CD4-positive, alpha-beta T cell treated with Interleukin-15 for 4 hours (primary cell): ENCODE measurements at regions not wholly inside any gene's neighbourhood (a gene's known extent, or its start where the extent isn't known, plus 50 kb on each side); places are given as distances from the start of the nearest gene placed in this dataset.
"Not testable (repeated sequence)": the region's sequence is repeated elsewhere in the genome, so short reads cannot be mapped to it uniquely, and the experiment has no call there.

Experiments
- DNase-seq: peaks from one replicate; pipeline ENCODE4 v3.0.0-alpha.2; 2020; ENCODE audit warnings: low spot score

- not testable (repeated sequence) for DNase-seq
Observed at GRCh38 chr10:109809954-109810353, 113.4 kb downstream of the XPNPEP1 start.

- not testable (repeated sequence) for DNase-seq
Observed at GRCh38 chr10:109801191-109801590, 122.1 kb downstream of the XPNPEP1 start.

GRCh38 chr10:109790647-109791046 lies 132.7 kb downstream of the XPNPEP1 start:
- no peak for DNase-seq

GRCh38 chr10:109784236-109784635 lies 139.1 kb downstream of the XPNPEP1 start:
- DNase-seq: no peak

DNA sequence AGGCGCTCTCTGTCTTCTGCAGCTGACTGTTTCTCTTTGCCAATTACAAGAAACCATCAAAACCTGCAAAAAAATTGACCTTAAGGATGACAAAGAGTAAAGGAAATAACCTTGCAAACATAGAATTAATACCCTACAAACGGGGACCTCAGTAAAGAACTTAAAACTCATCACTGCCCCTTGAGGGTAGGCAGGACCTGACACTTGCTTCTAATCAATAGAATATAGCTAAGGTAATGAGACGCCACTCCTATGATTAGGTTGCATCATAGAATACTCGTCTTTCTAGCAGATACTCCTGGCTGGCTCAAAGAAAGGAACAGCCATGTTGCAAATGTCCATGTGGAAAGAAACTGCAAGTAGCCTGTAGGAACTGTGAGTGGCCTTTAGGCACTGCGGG lies 140.0 kb downstream of the XPNPEP1 start:
- DNase-seq: no peak

DNA sequence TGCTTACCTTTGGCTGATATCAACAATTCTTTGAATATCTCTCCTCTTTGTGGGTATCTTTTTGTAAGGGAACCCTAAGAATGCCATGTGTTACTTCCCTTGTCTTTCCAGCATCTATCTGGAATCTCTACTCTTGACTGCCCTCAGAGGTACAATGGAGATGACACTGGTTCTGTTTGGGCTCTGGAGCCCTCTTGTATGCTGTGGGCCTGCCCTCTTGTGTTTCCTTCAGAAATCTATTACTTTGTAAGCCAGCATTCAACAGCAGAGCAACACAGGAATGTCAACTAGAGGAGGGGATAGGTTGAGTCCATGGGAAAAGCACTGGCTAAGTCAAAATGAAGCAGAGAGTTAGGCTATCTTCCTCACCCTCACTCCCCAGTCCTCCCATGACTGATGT lies 142.3 kb downstream of the XPNPEP1 start:
- DNase-seq: no peak

GRCh38 chr10:109778993-109779392 lies 144.3 kb downstream of the XPNPEP1 start:
- DNase-seq: no peak

DNA sequence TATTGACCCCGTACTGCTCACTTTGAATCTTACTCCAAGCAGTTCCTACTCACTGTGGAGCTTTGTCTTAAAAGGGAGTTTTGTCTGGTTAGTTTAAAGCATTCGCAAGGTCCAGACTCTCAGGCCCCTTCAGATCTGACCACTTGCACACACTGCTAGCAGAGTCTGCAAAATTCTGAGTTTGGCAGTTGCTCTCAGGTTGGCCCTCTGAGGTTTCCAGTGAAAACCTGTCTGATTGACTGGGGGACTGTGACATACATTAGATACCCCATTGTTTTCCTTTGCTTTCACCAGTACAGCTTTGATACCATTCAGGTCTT lies 149.2 kb downstream of the XPNPEP1 start:
- DNase-seq: no peak

DNA sequence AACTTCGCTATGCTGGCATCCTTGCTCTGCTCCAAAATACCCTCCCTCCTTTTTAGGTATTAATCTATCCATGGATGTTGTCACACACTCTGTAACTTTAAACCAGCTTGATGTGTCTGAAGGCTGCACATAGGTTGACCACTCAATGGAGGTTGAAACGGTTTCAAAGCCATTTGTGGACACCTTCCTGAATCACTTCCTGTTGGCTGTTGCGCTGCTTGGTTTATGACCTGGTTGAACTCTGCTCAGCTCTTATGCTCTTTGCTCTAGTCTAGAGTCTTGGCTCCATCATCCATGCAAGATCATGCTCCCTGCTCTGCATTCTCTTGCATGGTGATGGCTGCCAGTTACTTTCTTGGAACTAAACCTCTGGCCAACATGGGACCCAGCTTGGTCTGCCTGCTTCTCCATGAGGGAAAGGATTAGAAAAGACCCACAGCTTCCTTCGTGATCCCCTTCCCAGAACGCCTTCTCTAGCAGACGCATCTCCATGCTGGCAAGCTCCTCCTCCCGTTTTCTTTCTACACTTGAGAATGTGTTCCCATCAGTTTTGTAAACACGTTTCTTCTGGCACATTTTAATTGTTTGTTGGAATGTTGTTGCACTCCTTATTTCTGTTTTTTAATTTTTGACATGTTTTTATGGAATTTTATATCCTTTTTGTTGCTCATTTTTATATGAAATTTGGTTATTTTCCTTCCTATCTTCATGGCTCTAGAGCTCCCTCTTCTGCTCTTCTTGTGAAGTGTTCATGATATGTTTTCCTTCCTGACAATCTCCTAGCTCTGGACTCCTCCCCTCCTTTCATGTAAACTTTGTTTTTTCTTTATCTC lies 149.8 kb downstream of the XPNPEP1 start:
- no peak for DNase-seq

DNA sequence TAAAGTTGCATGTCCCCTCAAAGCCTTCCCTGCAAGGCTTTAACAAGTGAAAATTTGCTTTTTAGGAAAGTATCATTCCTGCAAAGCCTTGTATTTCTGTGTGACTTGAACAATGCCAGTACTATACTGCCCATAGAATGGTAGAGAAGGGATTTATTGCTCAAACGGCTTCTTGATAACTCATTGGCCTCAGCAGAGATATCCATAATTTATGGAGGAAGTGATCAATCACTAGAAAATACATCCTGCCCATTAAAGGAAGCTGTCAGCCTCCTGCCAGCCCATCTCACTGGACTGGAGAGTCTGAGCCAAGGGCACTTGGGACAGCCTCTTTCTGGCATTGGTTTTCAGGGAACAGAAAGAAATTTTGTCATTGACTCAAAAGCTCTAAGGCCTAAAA lies 152.6 kb downstream of the XPNPEP1 start:
- DNase-seq: no peak

DNA sequence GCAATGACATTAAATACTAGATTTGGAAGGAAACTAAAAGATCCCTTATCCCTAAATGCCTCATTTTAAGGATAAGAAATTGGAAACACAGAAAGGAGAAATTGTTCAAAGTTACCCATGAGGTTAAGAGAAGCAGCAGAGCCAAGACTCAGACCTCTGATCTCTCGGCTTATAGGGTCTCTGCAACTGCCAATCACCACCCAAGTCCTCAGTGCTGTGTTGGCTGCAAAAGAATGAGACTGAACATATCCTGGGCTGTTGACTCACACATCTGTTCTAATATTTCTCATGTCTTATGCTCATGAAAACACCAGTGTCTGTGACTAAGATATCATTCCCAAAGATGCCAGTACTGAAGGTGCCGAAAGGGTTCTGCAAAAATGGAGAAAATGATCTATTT lies 153.3 kb downstream of the XPNPEP1 start:
- DNase-seq: no peak

GRCh38 chr10:109765838-109766237 lies 157.5 kb downstream of the XPNPEP1 start:
- no peak for DNase-seq

DNA sequence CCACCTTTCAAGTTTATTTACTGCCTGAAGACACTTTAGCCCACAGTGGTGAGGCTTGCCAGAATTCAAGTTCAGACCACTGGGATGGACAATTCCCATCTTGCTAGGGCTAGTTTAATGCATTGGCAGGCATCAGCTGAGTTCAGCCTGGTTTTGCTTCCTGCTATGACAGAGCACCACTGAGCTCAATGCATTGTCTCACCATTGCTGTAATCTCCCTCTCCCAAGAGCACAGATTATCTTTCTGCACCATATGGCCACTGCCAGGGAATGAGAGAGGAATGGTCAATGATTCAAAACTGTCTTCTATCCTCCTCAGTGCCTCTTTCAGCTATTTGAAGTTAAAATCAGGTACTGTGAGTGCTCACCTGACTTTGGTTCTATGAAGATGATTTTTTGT lies 160.8 kb downstream of the XPNPEP1 start:
- DNase-seq: no peak

GRCh38 chr10:109757670-109758069 lies 165.6 kb downstream of the XPNPEP1 start:
- not testable (repeated sequence) for DNase-seq

DNA sequence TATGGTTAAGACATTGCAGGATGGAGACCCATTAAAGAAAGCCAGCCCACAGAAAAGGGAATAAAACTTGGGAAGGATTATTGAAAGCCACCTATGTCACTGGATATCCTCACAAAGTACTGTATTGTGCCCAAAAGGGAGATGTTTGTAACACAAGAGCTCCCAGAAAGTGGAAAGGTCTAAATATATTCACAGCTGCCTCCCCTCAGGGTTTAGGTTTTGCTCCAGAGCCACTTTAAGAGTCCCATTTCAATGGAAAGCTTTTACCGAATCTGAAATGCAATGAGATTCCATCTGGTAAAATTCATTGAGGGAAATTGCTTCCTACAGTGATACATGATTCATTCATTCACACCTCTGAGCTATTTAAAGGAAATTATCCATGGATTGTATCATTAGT lies 176.4 kb downstream of the XPNPEP1 start:
- DNase-seq: no peak

GRCh38 chr10:109744020-109744419 lies 179.3 kb downstream of the XPNPEP1 start:
- no peak for DNase-seq

- no peak for DNase-seq
Observed at GRCh38 chr10:109743574-109743973, 179.7 kb downstream of the XPNPEP1 start.

GRCh38 chr10:109743146-109743545 lies 180.2 kb downstream of the XPNPEP1 start:
- no peak for DNase-seq

DNA sequence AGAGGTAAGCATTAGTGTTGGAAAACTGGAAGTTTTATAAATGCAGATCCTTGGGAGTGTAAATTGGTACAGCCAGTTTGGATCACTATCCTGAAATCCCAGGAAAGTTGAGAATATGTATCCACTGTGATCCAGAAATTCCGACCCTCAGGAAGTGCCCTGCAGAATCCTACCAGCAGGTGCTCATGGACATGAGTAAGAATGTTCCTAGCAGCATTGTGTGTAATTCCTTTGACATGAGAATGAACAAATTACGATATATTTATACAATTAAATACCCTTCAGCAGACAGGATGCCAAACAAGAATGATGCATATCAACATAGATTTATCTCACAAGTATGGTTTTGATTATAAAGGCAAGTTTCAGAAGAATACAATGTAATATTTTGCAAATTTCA lies 181.6 kb downstream of the XPNPEP1 start:
- DNase-seq: no peak

DNA sequence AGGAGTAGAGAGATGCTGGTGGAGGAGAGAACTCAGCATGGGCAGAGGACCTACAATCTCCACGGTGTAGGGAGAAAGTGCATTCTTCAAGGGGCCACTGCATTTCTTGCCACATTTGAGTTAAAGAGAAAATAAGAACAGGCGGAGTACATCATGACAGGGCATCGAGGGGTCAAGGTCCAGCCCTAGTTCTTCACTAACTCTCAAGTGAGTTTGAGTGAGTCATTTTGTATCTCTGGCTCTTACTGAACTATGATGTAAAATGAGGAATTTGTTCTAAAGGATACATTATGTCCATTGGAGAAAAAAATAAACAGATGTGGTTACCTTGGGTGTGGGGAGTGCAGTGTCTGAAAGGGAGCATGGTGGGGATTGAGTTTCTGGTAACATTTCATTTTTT lies 182.9 kb downstream of the XPNPEP1 start:
- no peak for DNase-seq

GRCh38 chr10:109737626-109738025 lies 185.7 kb downstream of the XPNPEP1 start:
- DNase-seq: no peak

GRCh38 chr10:109737009-109737408 lies 186.3 kb downstream of the XPNPEP1 start:
- DNase-seq: no peak

DNA sequence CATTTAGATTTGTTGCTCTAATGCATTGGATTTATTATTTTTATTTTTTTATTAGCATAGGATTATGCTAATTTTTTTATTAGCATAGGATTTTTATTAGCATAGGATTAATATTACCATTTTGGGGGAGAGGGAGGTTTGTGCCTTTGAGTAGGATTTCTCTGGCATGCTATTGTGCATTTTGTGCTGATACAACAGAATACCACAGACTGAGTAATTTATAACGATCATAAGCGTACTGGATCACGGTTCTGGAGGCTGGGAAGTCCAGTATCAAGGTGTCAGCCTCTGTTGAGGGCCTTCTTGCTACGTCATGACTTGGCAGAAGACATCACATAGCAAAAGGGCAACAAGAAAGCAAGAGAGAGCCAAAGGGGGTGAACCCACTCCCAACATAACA lies 187.5 kb downstream of the XPNPEP1 start:
- DNase-seq: no peak

DNA sequence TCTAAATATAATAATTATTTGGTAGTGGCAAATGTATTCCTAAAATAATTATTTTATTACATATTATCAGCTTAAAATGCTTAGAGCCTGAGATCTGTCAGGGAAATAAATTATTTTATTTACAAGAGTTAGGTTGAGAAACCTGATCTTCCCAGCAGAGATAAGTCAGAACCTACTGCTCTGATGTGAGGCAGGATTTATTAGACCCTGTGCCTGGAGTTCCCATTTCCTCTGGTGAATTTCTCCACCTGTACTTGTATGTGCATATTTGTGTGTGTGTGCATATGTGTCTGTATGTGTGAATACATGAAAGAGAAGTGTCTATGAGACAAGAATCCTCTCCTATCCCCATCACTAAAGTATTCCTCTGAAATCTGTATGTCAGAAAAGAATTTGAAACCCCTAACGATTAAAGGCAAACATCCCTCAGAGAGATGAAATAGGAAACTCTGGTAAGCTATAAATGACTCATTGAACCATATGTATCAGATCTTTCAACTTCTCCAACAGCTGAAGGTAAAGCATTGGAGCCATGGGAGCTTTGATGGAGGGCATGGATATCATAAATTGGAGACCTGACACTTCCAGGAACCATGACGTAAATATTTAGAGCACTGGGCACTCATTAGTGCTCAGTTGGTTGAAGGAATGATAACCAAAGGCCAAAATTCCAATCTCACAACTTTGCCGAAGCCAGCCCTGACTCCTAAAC lies 190.9 kb downstream of the XPNPEP1 start:
- no peak for DNase-seq
